ENCODE measurements at regions not wholly inside any gene's neighbourhood (a gene's known extent, or its start where the extent isn't known, plus 50 kb on each side); places are given as distances from the start of the nearest gene placed in this dataset.
A peak's percentile ranks its signal among the peaks of the same experiment; 100 is the strongest.

GRCh38 chr1:218526198-218526580 lies 181.1 kb downstream of the TGFB2 start:
- no peak for DNase-seq

GRCh38 chr1:218527737-218528136 lies 182.6 kb downstream of the TGFB2 start:
- no peak for DNase-seq

DNA sequence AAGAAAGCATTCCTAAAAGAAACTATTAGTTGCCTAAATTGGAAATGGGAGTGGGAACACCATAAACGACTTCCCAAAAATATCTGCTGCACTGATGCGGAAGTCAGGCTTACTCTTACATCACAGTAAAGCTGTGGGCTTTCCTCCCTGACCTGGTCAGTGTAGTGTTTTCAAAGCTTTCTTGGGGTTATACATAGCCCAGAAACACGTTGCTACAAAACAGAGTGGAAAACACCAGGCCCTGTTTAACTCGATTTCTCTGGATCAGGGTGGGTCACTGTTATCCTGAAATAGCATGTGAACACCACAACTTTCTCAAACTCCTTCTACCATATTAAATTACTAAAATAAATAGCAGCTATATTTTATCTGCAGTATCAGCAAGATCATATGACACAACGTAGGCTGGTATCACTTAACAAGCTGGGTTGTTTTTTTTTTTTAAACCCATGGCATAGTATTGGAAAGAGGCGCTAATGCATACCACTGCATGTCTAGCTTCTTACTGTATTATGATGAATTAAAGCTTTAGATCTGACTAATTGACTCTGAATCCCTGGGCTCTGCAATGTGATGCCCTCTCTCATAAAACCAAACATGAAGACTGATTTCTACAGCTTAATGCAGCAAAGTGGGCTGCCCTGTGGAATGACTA lies 184.6 kb downstream of the TGFB2 start:
- DNase-seq = no peak

- no peak for DNase-seq
These were observed 186.8 kb downstream of the TGFB2 start for GRCh38 chr1:218531936-218532335.

- DNase-seq = no peak
These were observed 191.3 kb downstream of the TGFB2 start for GRCh38 chr1:218536296-218536986.

GRCh38 chr1:218537122-218537913 lies 192.2 kb downstream of the TGFB2 start:
- no peak for DNase-seq

GRCh38 chr1:218538341-218538740 lies 193.2 kb downstream of the TGFB2 start:
- no peak for DNase-seq

DNA sequence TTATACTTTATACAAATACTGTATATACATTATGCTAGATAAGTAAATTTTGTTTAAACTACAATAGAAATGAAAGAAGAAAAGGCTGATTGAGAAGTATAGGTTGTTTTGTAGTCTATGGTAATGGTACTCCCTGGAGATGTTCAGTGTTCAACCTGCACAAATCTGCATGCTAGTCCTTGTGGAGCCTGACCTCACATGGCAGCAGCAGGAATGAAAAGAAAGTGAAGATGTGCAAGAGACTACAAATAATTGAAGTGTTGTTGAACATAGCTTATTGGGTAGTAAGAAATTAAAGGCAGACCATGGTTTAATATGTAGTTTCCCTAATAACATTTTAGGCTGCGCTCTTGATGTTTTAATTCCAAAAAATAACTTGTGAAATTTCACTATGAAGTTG lies 201.2 kb downstream of the TGFB2 start:
- no peak for DNase-seq

GRCh38 chr1:218547957-218548730 lies 203.0 kb downstream of the TGFB2 start:
- no peak for DNase-seq

- no peak for DNase-seq
These were observed 203.6 kb downstream of the TGFB2 start for GRCh38 chr1:218548764-218549163.

DNA sequence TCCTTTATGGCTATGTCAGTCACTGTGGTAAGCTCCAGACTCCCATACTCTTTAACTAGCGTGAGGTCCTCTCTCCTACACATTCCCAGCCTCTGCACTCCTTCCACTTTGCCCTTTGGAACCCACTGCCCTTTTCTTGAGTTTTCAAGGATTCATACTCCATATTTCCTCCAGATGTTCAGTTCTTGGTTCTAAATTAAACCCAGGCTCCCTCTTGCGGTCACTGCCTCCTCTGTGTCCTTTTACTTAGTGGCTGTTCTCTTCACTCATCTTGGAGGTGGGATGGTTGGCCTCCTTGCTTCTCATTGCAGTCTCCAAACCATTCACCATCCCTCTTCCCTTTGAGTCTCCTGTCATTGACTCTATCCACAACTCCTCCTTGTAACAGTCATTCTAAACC lies 208.1 kb downstream of the TGFB2 start:
- no peak for DNase-seq

DNA sequence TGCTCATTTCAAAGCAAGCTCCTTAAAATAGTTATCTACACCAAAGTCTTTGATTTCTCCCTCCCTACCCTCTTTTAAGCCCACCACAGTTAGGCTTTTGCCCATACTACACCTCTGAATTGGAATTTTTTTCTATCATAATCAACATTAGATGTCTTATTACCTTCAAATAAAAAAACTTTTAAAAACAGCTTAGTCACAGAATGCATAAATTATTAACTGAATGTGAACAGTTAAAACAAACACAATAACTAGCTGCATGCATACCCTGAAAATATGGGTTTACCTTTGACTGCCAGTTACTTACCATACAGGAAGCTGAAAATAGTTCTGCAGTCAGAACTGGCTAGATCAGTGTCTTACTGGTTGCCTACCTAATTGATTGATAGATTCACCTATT lies 210.9 kb downstream of the TGFB2 start:
- no peak for DNase-seq

DNA sequence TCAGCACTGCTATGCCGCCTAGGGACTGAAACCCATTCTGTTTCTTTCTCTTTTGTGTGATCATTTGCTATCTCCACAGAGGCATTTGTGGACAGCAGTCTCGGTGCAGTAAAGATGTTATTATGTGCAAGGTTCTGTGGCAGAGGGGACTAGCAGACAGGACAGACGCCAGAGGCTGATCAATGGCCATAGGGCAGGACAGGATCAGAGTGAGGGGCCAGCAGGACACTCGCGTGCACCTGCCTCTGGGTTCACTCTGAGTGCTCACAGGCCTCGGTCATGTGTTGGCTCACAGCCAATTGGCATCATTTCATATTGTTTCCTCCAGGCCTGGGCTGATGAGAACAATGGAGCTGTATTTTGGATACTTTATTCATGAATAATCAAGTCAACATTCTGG lies 212.6 kb downstream of the TGFB2 start:
- DNase-seq = peak in 1 of 2 experiments; percentile 7

- DNase-seq = no peak
These were observed 213.2 kb downstream of the TGFB2 start for GRCh38 chr1:218558271-218558810.

- DNase-seq = no peak
These were observed 220.2 kb downstream of the TGFB2 start for GRCh38 chr1:218565377-218565776.

GRCh38 chr1:218568962-218569550 lies 223.9 kb downstream of the TGFB2 start:
- DNase-seq = no peak

GRCh38 chr1:218570456-218570855 lies 225.3 kb downstream of the TGFB2 start:
- DNase-seq = no peak

GRCh38 chr1:218571491-218571890 lies 226.4 kb downstream of the TGFB2 start:
- DNase-seq = no peak

GRCh38 chr1:218572050-218572449 lies 226.9 kb downstream of the TGFB2 start:
- DNase-seq = no peak

- no peak for DNase-seq
These were observed 228.8 kb downstream of the TGFB2 start for GRCh38 chr1:218573925-218574324.

GRCh38 chr1:218575079-218575478 lies 229.9 kb downstream of the TGFB2 start:
- no peak for DNase-seq

DNA sequence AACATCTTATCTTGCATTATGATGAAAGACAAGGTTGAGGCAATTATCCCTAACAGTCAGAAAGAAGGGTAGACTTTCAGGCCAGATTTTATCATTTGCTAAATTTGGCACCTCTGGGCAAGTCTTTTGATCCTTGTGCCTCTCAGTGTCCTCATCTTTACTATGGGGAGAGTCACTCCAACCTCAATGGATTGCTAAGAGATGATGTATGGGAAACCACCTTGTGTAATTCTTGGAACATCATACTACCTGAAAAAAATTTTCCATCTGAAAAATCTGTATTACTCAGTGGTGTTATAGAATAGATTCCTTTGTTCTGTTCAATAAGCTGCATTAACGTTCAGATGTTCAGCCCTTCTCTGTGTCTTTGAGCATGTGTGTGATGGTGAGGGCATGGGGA lies 230.7 kb downstream of the TGFB2 start:
- no peak for DNase-seq

GRCh38 chr1:218582646-218583045 lies 237.5 kb downstream of the TGFB2 start:
- no peak for DNase-seq
